Left renal pelvis (tissue), 4 donors: ENCODE measurements at regions not wholly inside any gene's neighbourhood (a gene's known extent, or its start where the extent isn't known, plus 50 kb on each side); places are given as distances from the start of the nearest gene placed in this dataset.

Experiments
- DNase-seq, 4 donors: peaks; one replicate each; pipeline ENCODE4 v3.0.0-alpha.2; 2013; ENCODE audit warnings: low read depth in 4 of 4, low spot score in 3 of 4

- DNase-seq: no peak
Measured at GRCh38 chr12:77435446-77436091, 370.2 kb upstream of the E2F7 start.

- no peak for DNase-seq
Measured at GRCh38 chr12:77433799-77434198, 368.4 kb upstream of the E2F7 start.

GRCh38 chr12:77429426-77429825 is 364.1 kb upstream of the E2F7 start:
- no peak for DNase-seq

- DNase-seq: no peak
Measured at GRCh38 chr12:77421152-77421551, 355.8 kb upstream of the E2F7 start.

GRCh38 chr12:77409551-77409950 is 344.2 kb upstream of the E2F7 start:
- no peak for DNase-seq

- DNase-seq: no peak
Measured at GRCh38 chr12:77407931-77408330, 342.6 kb upstream of the E2F7 start.

GRCh38 chr12:77406219-77406905 is 341.0 kb upstream of the E2F7 start:
- DNase-seq: no peak

- no peak for DNase-seq
Measured at GRCh38 chr12:77402716-77403115, 337.3 kb upstream of the E2F7 start.

GRCh38 chr12:77401770-77402081 is 336.4 kb upstream of the E2F7 start:
- DNase-seq: no peak

- DNase-seq: no peak
Measured at GRCh38 chr12:77401064-77401769, 335.8 kb upstream of the E2F7 start.

- no peak for DNase-seq
Measured at GRCh38 chr12:77392467-77393088, 327.2 kb upstream of the E2F7 start.

GRCh38 chr12:77388445-77389265 is 323.3 kb upstream of the E2F7 start:
- DNase-seq: no peak

- no peak for DNase-seq
Measured at GRCh38 chr12:77387671-77388070, 322.3 kb upstream of the E2F7 start.

GRCh38 chr12:77387214-77387613 is 321.8 kb upstream of the E2F7 start:
- no peak for DNase-seq

- no peak for DNase-seq
Measured at GRCh38 chr12:77384941-77385340, 319.6 kb upstream of the E2F7 start.

- no peak for DNase-seq
Measured at GRCh38 chr12:77382096-77382742, 316.9 kb upstream of the E2F7 start.

- DNase-seq: no peak
Measured at GRCh38 chr12:77377622-77378021, 312.3 kb upstream of the E2F7 start.

- DNase-seq: no peak
Measured at GRCh38 chr12:77377116-77377515, 311.7 kb upstream of the E2F7 start.

- DNase-seq: no peak
Measured at GRCh38 chr12:77374673-77375072, 309.3 kb upstream of the E2F7 start.

- no peak for DNase-seq
Measured at GRCh38 chr12:77372494-77372893, 307.1 kb upstream of the E2F7 start.
